OCI-LY7 (cell line): ENCODE measurements at regions not wholly inside any gene's neighbourhood (a gene's known extent, or its start where the extent isn't known, plus 50 kb on each side); places are given as distances from the start of the nearest gene placed in this dataset.

Experiments used
- CTCF ChIP-seq: fragments of 200-600 bp; sonication (generic); conservative IDR thresholded peaks from 2 replicates; pipeline ENCODE4 v1.5.1; 2014; ENCODE audit warnings: mild to moderate bottlenecking, antibody characterized with exemption, low read length, moderate library complexity, mixed read lengths
- EZH2phosphoT487 ChIP-seq: fragments of 200-600 bp; sonication (generic); IDR thresholded peaks from 2 replicates; pipeline ENCODE4 v1.6.1; 2018; ENCODE audit warnings: low read depth, borderline replicate concordance, mild to moderate bottlenecking, mixed run types, antibody characterized with exemption, low read length, moderate library complexity, mixed read lengths

DNA sequence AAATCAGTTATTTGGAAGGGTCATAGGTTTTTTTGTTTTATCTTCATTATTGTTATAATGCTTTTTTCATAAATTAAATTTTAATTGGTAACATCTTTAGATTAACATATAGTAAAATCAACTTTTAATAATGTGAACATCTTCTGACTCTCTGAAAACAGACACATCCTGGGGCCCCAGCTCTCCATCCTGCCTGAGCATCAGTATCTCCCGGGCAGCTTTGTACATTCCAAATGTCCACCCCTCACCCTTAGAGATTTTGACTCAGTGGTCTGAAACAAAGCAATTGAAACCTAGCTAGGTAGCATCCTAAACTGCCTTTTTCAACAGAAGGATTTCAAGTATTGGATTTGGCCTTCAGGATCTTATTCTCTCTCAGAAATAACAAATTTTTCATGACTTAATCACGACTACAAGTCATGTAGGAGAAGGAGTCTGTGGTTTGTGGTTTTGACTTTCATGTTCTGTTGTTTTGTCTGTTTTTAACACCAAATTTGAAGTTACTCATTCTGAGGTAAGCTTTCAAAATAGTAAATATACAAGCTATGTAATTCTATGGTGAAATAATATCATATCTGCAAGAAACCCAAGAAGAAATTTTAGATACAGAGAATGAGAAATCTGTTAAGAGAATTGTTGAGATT, 147.3 kb upstream of the UBE2E2 start:
- no peak for TF ChIP-seq CTCF
- TF ChIP-seq EZH2phosphoT487 = no peak
